DND-41 (cell line): ENCODE measurements at regions not wholly inside any gene's neighbourhood (a gene's known extent, or its start where the extent isn't known, plus 50 kb on each side); places are given as distances from the start of the nearest gene placed in this dataset.

Experiments used
- ATAC-seq: fragments of 200-7000 bp; cut with Tn5 transposase; 3 replicates; pipeline ENCODE4 v1.9.1; 2021; ENCODE audit warnings: low read depth; ENCODE audit not compliant: insufficient read depth
- DNase-seq: peaks from one replicate; pipeline ENCODE4 v3.0.0-alpha.2; 2020
- H2AFZ ChIP-seq: 2 replicates; pipeline ENCODE4 v1.6.0; 2012; ENCODE audit warnings: low read depth, low read length
- H3K27ac ChIP-seq: 2 replicates; pipeline ENCODE4 v1.5.1; 2012; ENCODE audit warnings: low read length, inconsistent platforms
- H3K27me3 ChIP-seq: fragments of 200-600 bp; sonication (generic); 2 replicates; pipeline ENCODE4 v1.6.0; 2012; ENCODE audit warnings: low read length, mild to moderate bottlenecking, inconsistent platforms; ENCODE audit not compliant: insufficient read depth, poor library complexity
- H3K36me3 ChIP-seq: 2 replicates; pipeline ENCODE4 v1.5.1; 2012; ENCODE audit warnings: low read length, inconsistent platforms; ENCODE audit not compliant: insufficient read depth
- H3K4me1 ChIP-seq: 2 replicates; pipeline ENCODE4 v1.5.1; 2012; ENCODE audit warnings: mild to moderate bottlenecking, low read length; ENCODE audit not compliant: insufficient read depth
- H3K4me2 ChIP-seq: 2 replicates; pipeline ENCODE4 v1.6.0; 2012; ENCODE audit warnings: mild to moderate bottlenecking, moderate library complexity, low read length, inconsistent platforms; ENCODE audit not compliant: insufficient read depth
- H3K4me3 ChIP-seq, 2 experiments: fragments of 200-600 bp in 1 of 2; shearing (Covaris generic) in 1 of 2; 2 replicates each; pipeline ENCODE4 v1.5.1; 2012 to 2016; ENCODE audit warnings: inconsistent platforms in 2 of 2, low read length in 2 of 2, mild to moderate bottlenecking in 2 of 2, low read depth in 1 of 2, moderate library complexity in 1 of 2
- H3K79me2 ChIP-seq: 2 replicates; pipeline ENCODE4 v1.6.0; 2012; ENCODE audit warnings: low read length, inconsistent platforms; ENCODE audit not compliant: insufficient read depth
- H3K9ac ChIP-seq: 2 replicates; pipeline ENCODE4 v1.6.0; 2012; ENCODE audit warnings: low read depth, mild to moderate bottlenecking, inconsistent platforms, low read length, moderate library complexity
- H3K9me3 ChIP-seq: 2 replicates; pipeline ENCODE4 v1.5.1; 2012; ENCODE audit warnings: low read length, moderate library complexity, mild to moderate bottlenecking, inconsistent platforms; ENCODE audit not compliant: insufficient read depth, severe bottlenecking
- H4K20me1 ChIP-seq: 2 replicates; pipeline ENCODE4 v1.6.0; 2012; ENCODE audit warnings: low read length; ENCODE audit not compliant: insufficient read depth
- CTCF ChIP-seq: IDR thresholded peaks from 2 replicates; pipeline ENCODE4 v1.5.1; 2012; ENCODE audit warnings: borderline replicate concordance, low read length, moderate library complexity, mild to moderate bottlenecking; ENCODE audit not compliant: poor library complexity, severe bottlenecking; ENCODE audit errors: extremely low read depth
- EZH2 ChIP-seq: IDR thresholded peaks from 3 replicates; pipeline ENCODE4 v1.6.1; 2012; ENCODE audit warnings: borderline replicate concordance, low read depth, mild to moderate bottlenecking, moderate library complexity, low read length, inconsistent platforms; ENCODE audit not compliant: severe bottlenecking

DNA sequence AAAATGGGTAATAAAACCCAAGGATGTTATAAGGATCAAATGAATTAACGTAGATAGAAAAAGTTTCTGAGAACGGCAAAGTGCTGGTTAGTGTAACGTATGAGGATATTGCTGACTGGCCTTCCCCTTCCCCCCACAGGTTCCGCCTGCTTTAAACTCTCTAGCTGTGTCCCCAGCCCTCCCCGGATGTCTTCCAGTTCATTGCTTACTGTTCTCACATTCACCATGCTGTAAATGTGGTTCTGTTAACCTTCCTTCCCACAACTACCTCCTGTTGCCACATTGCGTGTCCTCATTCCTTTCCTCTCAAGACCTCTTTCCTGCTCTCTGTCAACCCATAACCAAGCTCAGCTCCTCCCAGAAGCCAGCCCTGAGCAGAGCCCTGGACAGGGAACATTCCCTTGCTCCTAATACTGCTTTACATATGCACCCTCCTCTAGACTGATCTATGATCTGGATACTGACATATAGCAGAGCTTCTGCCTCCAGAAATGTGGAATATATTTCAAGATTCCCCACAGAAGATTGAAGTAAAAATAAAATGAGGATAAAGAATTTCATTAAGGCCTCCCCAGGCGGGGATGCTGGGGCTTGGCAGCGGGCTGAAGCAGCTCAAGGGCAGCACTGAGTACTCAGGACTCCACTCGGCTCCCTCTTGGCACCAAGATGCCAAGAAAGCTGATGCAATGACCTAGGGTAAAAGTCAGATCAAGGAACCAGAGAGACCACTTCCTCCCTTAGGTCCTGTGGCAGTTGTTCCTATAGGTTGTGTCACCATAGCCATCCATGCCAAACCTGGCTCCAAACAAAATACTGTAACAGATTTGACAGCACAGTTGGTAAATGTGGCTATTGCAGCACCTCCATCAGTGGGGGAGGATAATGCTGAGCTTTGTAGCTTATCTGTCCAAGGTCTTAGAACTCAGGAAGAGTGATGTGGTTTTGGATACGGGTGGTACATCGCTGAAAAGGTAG lies 136.4 kb upstream of the PIK3C3 start:
- Histone ChIP-seq H2AFZ (no peak overlapping the region), H3K4me2 (no peak overlapping the region), H3K4me3 (no peak overlapping the region), H3K9ac (no peak overlapping the region), H3K4me1 (no peaks in the 10 kb centered on the region), H3K27ac (no peak overlapping the region), H3K36me3 (no peaks in the 10 kb centered on the region), H4K20me1 (no peaks in the 10 kb centered on the region), H3K27me3 (no peaks in the 10 kb centered on the region), H3K79me2 (no peaks in the 10 kb centered on the region), H3K9me3 (no peaks in the 10 kb centered on the region)
- peak; percentile 29; the same call in 1 of the 3 replicates for ATAC-seq
- TF ChIP-seq EZH2 (no peak), CTCF (no peak)
- no peak for DNase-seq

GRCh38 chr18:41814651-41815050 lies 140.4 kb upstream of the PIK3C3 start:
- no peak for ATAC-seq
- no peak overlapping the region for H3K4me3 ChIP-seq
- H3K27ac ChIP-seq: no peak overlapping the region
- H3K4me1 ChIP-seq: no peaks in the 10 kb centered on the region
- H4K20me1 ChIP-seq: no peaks in the 10 kb centered on the region
- DNase-seq: no peak
- H3K9ac ChIP-seq: no peak overlapping the region
- no peaks in the 10 kb centered on the region for H3K79me2 ChIP-seq
- H2AFZ ChIP-seq: no peak overlapping the region
- no peaks in the 10 kb centered on the region for H3K36me3 ChIP-seq
- H3K4me2 ChIP-seq: no peak overlapping the region
- no peaks in the 10 kb centered on the region for H3K9me3 ChIP-seq
- no peak for TF ChIP-seq CTCF
- no peaks in the 10 kb centered on the region for H3K27me3 ChIP-seq

DNA sequence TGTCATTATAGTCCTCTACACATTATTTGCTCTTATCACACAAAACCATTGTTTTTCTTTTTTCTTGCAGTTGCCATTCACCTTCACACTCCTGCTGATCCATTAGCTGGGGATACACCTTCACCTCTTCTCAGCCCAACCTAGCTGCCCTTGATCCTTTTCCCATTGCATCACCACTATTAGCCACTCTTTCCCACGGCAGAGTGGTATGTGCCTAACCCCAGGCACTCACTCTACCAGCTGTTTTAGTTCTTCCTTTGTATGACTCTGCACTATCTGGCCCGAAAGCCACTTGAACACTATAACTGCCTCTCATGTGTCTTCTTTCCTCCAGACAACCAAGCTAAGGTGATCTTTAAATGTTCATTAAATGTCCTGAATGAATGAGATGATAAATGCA lies 145.4 kb upstream of the PIK3C3 start:
- no peaks in the 10 kb centered on the region for H3K4me1 ChIP-seq
- no peak for DNase-seq
- H3K9ac ChIP-seq: no peak overlapping the region
- no peaks in the 10 kb centered on the region for H3K9me3 ChIP-seq
- TF ChIP-seq EZH2 (no peak), CTCF (no peak)
- ATAC-seq: no peak
- H2AFZ ChIP-seq: no peak overlapping the region
- H3K79me2 ChIP-seq: no peaks in the 10 kb centered on the region
- H3K36me3 ChIP-seq: no peaks in the 10 kb centered on the region
- H4K20me1 ChIP-seq: no peaks in the 10 kb centered on the region
- H3K4me2 ChIP-seq: no peak overlapping the region
- no peaks in the 10 kb centered on the region for H3K27me3 ChIP-seq
- no peak overlapping the region for H3K27ac ChIP-seq
- no peak overlapping the region for H3K4me3 ChIP-seq
